ENCODE measurements at regions not wholly inside any gene's neighbourhood (a gene's known extent, or its start where the extent isn't known, plus 50 kb on each side); places are given as distances from the start of the nearest gene placed in this dataset.
"Not testable (repeated sequence)": the region's sequence is repeated elsewhere in the genome, so short reads cannot be mapped to it uniquely, and the experiment has no call there.

GRCh38 chr10:2548071-2548470, 519.3 kb upstream of the PFKP start:
- H3K36me3 Mint-ChIP-seq (ENCODE audit: low read depth): no peaks in the 10 kb centered on the region
- intact Hi-C loops (cut with micrococcal nuclease): no loop called here
- no peak overlapping the region for H3K27ac Mint-ChIP-seq
- no peaks in the 10 kb centered on the region for H3K4me1 Mint-ChIP-seq (ENCODE audit: low read depth)
- no peaks in the 10 kb centered on the region for H3K9me3 Mint-ChIP-seq
- DNase-seq (ENCODE audit: low spot score): no peak
- H3K27me3 Mint-ChIP-seq (ENCODE audit: low read depth): no peaks in the 10 kb centered on the region
- H3K4me3 Mint-ChIP-seq (ENCODE audit: low read depth): no peak overlapping the region

- Mint-ChIP-seq H3K9me3 (no peaks in the 10 kb centered on the region), H3K27ac (no peak overlapping the region), H3K36me3 (ENCODE audit: low read depth) (no peaks in the 10 kb centered on the region), H3K4me1 (ENCODE audit: low read depth) (no peaks in the 10 kb centered on the region), H3K4me3 (ENCODE audit: low read depth) (no peak overlapping the region), H3K27me3 (ENCODE audit: low read depth) (no peaks in the 10 kb centered on the region)
- no peak for DNase-seq (ENCODE audit: low spot score)
- intact Hi-C loops (cut with micrococcal nuclease): no loop called here
Observed at GRCh38 chr10:2547606-2548005, 519.7 kb upstream of the PFKP start.

- intact Hi-C loops (cut with micrococcal nuclease); H3K27me3 Mint-ChIP-seq (ENCODE audit: low read depth); H3K27ac Mint-ChIP-seq: not testable (repeated sequence)
Observed at GRCh38 chr10:2546894-2547293, 520.5 kb upstream of the PFKP start.

GRCh38 chr10:2543974-2544373, 523.4 kb upstream of the PFKP start:
- no peaks in the 10 kb centered on the region for H3K36me3 Mint-ChIP-seq (ENCODE audit: low read depth)
- H3K27ac Mint-ChIP-seq: no peak overlapping the region
- no peaks in the 10 kb centered on the region for H3K27me3 Mint-ChIP-seq (ENCODE audit: low read depth)
- no peak for DNase-seq (ENCODE audit: low spot score)
- no peaks in the 10 kb centered on the region for H3K9me3 Mint-ChIP-seq
- H3K4me3 Mint-ChIP-seq (ENCODE audit: low read depth): no peak overlapping the region
- H3K4me1 Mint-ChIP-seq (ENCODE audit: low read depth): no peaks in the 10 kb centered on the region
- intact Hi-C loops (cut with micrococcal nuclease): no loop called here

More at GRCh38 chr10:2546894-2547293, 520.5 kb upstream of the PFKP start:
- H3K9me3 Mint-ChIP-seq; H3K36me3 Mint-ChIP-seq (ENCODE audit: low read depth); H3K4me3 Mint-ChIP-seq (ENCODE audit: low read depth); H3K4me1 Mint-ChIP-seq (ENCODE audit: low read depth); DNase-seq (ENCODE audit: low spot score): not testable (repeated sequence)

- H3K9me3 Mint-ChIP-seq: no peaks in the 10 kb centered on the region
- H3K27ac Mint-ChIP-seq: no peak overlapping the region
- no peaks in the 10 kb centered on the region for H3K27me3 Mint-ChIP-seq (ENCODE audit: low read depth)
- H3K4me3 Mint-ChIP-seq (ENCODE audit: low read depth): no peak overlapping the region
- intact Hi-C loops (cut with micrococcal nuclease): no loop called here
- no peaks in the 10 kb centered on the region for H3K4me1 Mint-ChIP-seq (ENCODE audit: low read depth)
- DNase-seq (ENCODE audit: low spot score): no peak
- no peaks in the 10 kb centered on the region for H3K36me3 Mint-ChIP-seq (ENCODE audit: low read depth)
Observed at GRCh38 chr10:2543142-2543886, 524.0 kb upstream of the PFKP start.

- Mint-ChIP-seq H3K27ac (no peak overlapping the region), H3K4me1 (ENCODE audit: low read depth) (no peaks in the 10 kb centered on the region), H3K4me3 (ENCODE audit: low read depth) (no peak overlapping the region), H3K36me3 (ENCODE audit: low read depth) (no peaks in the 10 kb centered on the region), H3K9me3 (no peaks in the 10 kb centered on the region), H3K27me3 (ENCODE audit: low read depth) (no peaks in the 10 kb centered on the region)
- no peak for DNase-seq (ENCODE audit: low spot score)
- intact Hi-C loops (cut with micrococcal nuclease): no loop called here
Observed at GRCh38 chr10:2541176-2541575, 526.2 kb upstream of the PFKP start.

- Mint-ChIP-seq H3K27me3 (ENCODE audit: low read depth) (no peaks in the 10 kb centered on the region), H3K4me1 (ENCODE audit: low read depth) (no peaks in the 10 kb centered on the region), H3K4me3 (ENCODE audit: low read depth) (no peak overlapping the region), H3K9me3 (peaks cover 2% of the 10 kb centered on the region), H3K27ac (no peak overlapping the region), H3K36me3 (ENCODE audit: low read depth) (no peaks in the 10 kb centered on the region)
- intact Hi-C loops (cut with micrococcal nuclease): no loop called here
- no peak for DNase-seq (ENCODE audit: low spot score)
Observed at GRCh38 chr10:2529945-2530344, 537.4 kb upstream of the PFKP start.

GRCh38 chr10:2525781-2526180, 541.6 kb upstream of the PFKP start:
- H3K36me3 Mint-ChIP-seq (ENCODE audit: low read depth): no peaks in the 10 kb centered on the region
- intact Hi-C loops (cut with micrococcal nuclease): no loop called here
- H3K27ac Mint-ChIP-seq: no peak overlapping the region
- no peaks in the 10 kb centered on the region for H3K27me3 Mint-ChIP-seq (ENCODE audit: low read depth)
- H3K4me3 Mint-ChIP-seq (ENCODE audit: low read depth): no peak overlapping the region
- no peak for DNase-seq (ENCODE audit: low spot score)
- H3K4me1 Mint-ChIP-seq (ENCODE audit: low read depth): no peaks in the 10 kb centered on the region
- peaks cover 23% of the 10 kb centered on the region for H3K9me3 Mint-ChIP-seq

GRCh38 chr10:2519139-2519538, 548.2 kb upstream of the PFKP start:
- DNase-seq (ENCODE audit: low spot score): no peak
- H3K9me3 Mint-ChIP-seq: peaks cover 22% of the 10 kb centered on the region

GRCh38 chr10:2509081-2509531, 558.2 kb upstream of the PFKP start:
- Mint-ChIP-seq H3K4me3 (ENCODE audit: low read depth) (no peak overlapping the region), H3K36me3 (ENCODE audit: low read depth) (no peaks in the 10 kb centered on the region), H3K4me1 (ENCODE audit: low read depth) (no peaks in the 10 kb centered on the region), H3K27ac (no peak overlapping the region), H3K9me3 (no peaks in the 10 kb centered on the region), H3K27me3 (ENCODE audit: low read depth) (no peaks in the 10 kb centered on the region)
- DNase-seq (ENCODE audit: low spot score): no peak
- intact Hi-C loops (cut with micrococcal nuclease): no loop called here

More at GRCh38 chr10:2519139-2519538, 548.2 kb upstream of the PFKP start:
- Mint-ChIP-seq H3K4me3 (ENCODE audit: low read depth) (no peak overlapping the region), H3K27ac (no peak overlapping the region), H3K4me1 (ENCODE audit: low read depth) (no peaks in the 10 kb centered on the region), H3K36me3 (ENCODE audit: low read depth) (no peaks in the 10 kb centered on the region), H3K27me3 (ENCODE audit: low read depth) (no peaks in the 10 kb centered on the region)
- intact Hi-C loops (cut with micrococcal nuclease): no loop called here

GRCh38 chr10:2501366-2501940, 565.9 kb upstream of the PFKP start:
- H3K4me1 Mint-ChIP-seq (ENCODE audit: low read depth); H3K27ac Mint-ChIP-seq: not testable (repeated sequence)

GRCh38 chr10:2494399-2494798, 572.9 kb upstream of the PFKP start:
- intact Hi-C loops (cut with micrococcal nuclease): no loop called here
- H3K9me3 Mint-ChIP-seq: peaks cover 5% of the 10 kb centered on the region
- H3K4me1 Mint-ChIP-seq (ENCODE audit: low read depth): no peaks in the 10 kb centered on the region
- DNase-seq (ENCODE audit: low spot score): no peak
- H3K27ac Mint-ChIP-seq: no peak overlapping the region
- H3K27me3 Mint-ChIP-seq (ENCODE audit: low read depth): no peaks in the 10 kb centered on the region
- H3K4me3 Mint-ChIP-seq (ENCODE audit: low read depth): no peak overlapping the region
- no peaks in the 10 kb centered on the region for H3K36me3 Mint-ChIP-seq (ENCODE audit: low read depth)

More at GRCh38 chr10:2501366-2501940, 565.9 kb upstream of the PFKP start:
- intact Hi-C loops (cut with micrococcal nuclease); H3K27me3 Mint-ChIP-seq (ENCODE audit: low read depth); DNase-seq (ENCODE audit: low spot score); H3K4me3 Mint-ChIP-seq (ENCODE audit: low read depth); H3K36me3 Mint-ChIP-seq (ENCODE audit: low read depth): not testable (repeated sequence)
- H3K9me3 Mint-ChIP-seq: peaks cover 25% of the 10 kb centered on the region

- intact Hi-C loops (cut with micrococcal nuclease): no loop called here
- H3K9me3 Mint-ChIP-seq: no peaks in the 10 kb centered on the region
Observed at GRCh38 chr10:2488446-2489005, 578.8 kb upstream of the PFKP start.

More at GRCh38 chr10:2488446-2489005, 578.8 kb upstream of the PFKP start:
- Mint-ChIP-seq H3K27ac (no peak overlapping the region), H3K27me3 (ENCODE audit: low read depth) (no peaks in the 10 kb centered on the region), H3K36me3 (ENCODE audit: low read depth) (no peaks in the 10 kb centered on the region), H3K4me3 (ENCODE audit: low read depth) (no peak overlapping the region), H3K4me1 (ENCODE audit: low read depth) (no peaks in the 10 kb centered on the region)
- DNase-seq (ENCODE audit: low spot score): no peak
